ENCODE measurements at regions not wholly inside any gene's neighbourhood (a gene's known extent, or its start where the extent isn't known, plus 50 kb on each side); places are given as distances from the start of the nearest gene placed in this dataset.

- POLR2A ChIA-PET, result no interaction called here
- H3K4me1 Mint-ChIP-seq, result no peaks in the 10 kb centered on the region
These were observed 52.8 kb upstream of the PPP3CA start for GRCh38 chr4:101400096-101400495.

More at GRCh38 chr4:101400096-101400495, 52.8 kb upstream of the PPP3CA start:
- H3K9me3 Mint-ChIP-seq, result peaks cover 5% of the 10 kb centered on the region
- peaks cover 4% of the 10 kb centered on the region for H3K36me3 Mint-ChIP-seq
- TF ChIP-seq ZNF219 (CRISPR knock-in tag; IDR thresholded peaks at IDR 0.05; ENCODE audit: borderline replicate concordance), result no peak
- no peak for TF ChIP-seq AR (CRISPR knock-in tag; IDR thresholded peaks at IDR 0.05)
- TF ChIP-seq ZMAT4 (CRISPR knock-in tag; IDR thresholded peaks at IDR 0.05), result no peak
- TF ChIP-seq MYBL2 (CRISPR knock-in tag; IDR thresholded peaks at IDR 0.05), result no peak
- TF ChIP-seq TEAD4 (CRISPR knock-in tag; IDR thresholded peaks at IDR 0.05), result no peak
- no peak for TF ChIP-seq E2F5 (CRISPR knock-in tag; IDR thresholded peaks at IDR 0.05)
- no peak for TF ChIP-seq MLX (CRISPR knock-in tag; IDR thresholded peaks at IDR 0.05)
- no peak for TF ChIP-seq NFATC4 (CRISPR knock-in tag; IDR thresholded peaks at IDR 0.05)
- TF ChIP-seq NR1H2 (CRISPR knock-in tag; IDR thresholded peaks at IDR 0.05), result no peak
- no peak for TF ChIP-seq ZNF281 (CRISPR knock-in tag; IDR thresholded peaks at IDR 0.05)
- TF ChIP-seq STAT6 (CRISPR knock-in tag; conservative IDR thresholded peaks at IDR 0.05; ENCODE audit: low read depth), result no peak
- no peak for TF ChIP-seq ZNF416 (CRISPR knock-in tag; IDR thresholded peaks at IDR 0.05)
- no peak for TF ChIP-seq ZNF425 (CRISPR knock-in tag; conservative IDR thresholded peaks at IDR 0.05)
- TF ChIP-seq IRF1 (CRISPR knock-in tag; IDR thresholded peaks at IDR 0.05), result no peak
- TF ChIP-seq ZNF317 (CRISPR knock-in tag; IDR thresholded peaks at IDR 0.05; ENCODE audit: borderline replicate concordance, low read depth), result no peak
- H3K27ac Mint-ChIP-seq, result no peak overlapping the region
- no peak overlapping the region for H3K4me3 Mint-ChIP-seq
- ATAC-seq (no peak), DNase-seq (ENCODE audit: low spot score) (no peak)
- CTCF ChIA-PET, result no interaction called here
- H3K27me3 Mint-ChIP-seq (ENCODE audit: low read depth), result no peaks in the 10 kb centered on the region
